ENCODE measurements at regions not wholly inside any gene's neighbourhood (a gene's known extent, or its start where the extent isn't known, plus 50 kb on each side); places are given as distances from the start of the nearest gene placed in this dataset.
A peak's percentile ranks its signal among the peaks of the same experiment; 100 is the strongest.

DNA sequence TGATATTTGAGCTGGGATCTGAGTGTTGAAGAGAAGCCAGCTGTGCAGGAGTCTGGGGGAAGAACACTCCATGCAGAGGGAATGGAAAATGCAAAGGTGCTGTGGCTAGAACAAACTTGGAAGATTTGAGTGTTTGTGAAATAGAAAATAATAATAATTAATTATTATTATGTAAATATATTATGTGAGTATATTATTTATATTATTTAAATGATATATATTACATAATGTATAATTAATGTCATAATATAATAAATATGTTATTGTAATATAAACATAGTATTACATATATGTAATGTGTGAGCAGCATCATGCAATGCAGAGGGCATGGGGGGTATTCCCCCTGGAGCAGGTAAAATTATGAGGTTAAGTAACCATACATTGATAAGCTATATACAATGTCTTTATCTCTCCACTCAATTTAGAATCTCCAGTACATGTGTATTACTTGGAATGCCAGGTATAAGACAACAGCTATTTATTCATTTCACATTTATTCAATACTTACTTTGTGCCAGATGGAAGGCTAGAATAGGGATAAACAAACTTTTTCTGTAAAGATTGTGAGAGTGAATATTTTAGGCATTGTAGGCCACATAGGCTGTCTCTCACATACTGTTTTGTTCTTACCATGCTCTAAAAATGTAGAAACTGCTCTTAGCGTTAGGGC, 218.6 kb downstream of the MTHFS start:
- no peak for DNase-seq
- TF ChIP-seq POLR2A (IDR thresholded peaks at IDR 0.05; ENCODE audit: low read length) (no peak), GATA1 (IDR thresholded peaks at IDR 0.05; ENCODE audit: low read depth, low read length) (no peak)

DNA sequence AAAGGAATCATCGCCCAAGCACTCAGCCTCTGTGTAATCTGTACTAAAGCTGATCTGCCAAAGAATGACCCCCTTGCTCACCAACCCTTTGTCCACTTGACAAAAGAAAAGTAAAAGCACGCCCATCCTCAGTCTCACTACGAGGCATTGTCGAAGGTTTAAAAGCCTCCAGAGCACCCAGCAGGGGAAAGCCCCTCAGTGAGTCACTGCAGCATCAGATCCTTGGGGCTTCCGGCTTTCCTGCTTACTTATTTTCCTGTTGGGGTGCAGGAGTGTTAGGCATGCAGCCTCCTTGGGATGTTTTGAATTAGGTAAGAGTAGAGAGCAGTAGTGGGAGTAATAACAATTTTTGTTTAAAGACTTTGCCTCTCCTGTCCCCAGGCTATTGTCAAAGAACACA, 216.1 kb downstream of the MTHFS start:
- DNase-seq: no peak
- TF ChIP-seq POLR2A (IDR thresholded peaks at IDR 0.05; ENCODE audit: low read length) (no peak), GATA1 (IDR thresholded peaks at IDR 0.05; ENCODE audit: low read depth, low read length) (no peak)

DNA sequence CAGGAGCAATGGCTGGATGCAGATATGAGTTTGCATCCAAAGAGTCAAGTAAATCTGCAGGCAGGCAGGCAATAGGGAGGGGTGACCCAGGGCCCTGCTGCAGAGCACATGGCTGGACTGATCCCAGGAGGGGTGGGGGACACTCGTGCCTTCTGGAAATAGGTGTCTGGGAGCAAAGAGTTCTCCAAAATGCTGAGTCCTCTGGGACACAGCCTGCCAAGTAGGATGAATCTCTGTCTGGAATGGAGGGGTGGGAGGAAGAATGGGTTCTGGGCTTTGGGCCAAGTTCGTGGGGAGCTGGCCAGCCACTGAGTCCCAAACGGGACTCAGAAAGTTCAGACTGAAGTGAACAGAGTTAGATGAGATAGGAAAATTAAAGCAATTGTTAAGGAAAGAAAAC, 214.5 kb downstream of the MTHFS start:
- TF ChIP-seq GATA1 (IDR thresholded peaks at IDR 0.05; ENCODE audit: low read depth, low read length): no peak
- no peak for TF ChIP-seq POLR2A (IDR thresholded peaks at IDR 0.05; ENCODE audit: low read length)
- no peak for DNase-seq

DNA sequence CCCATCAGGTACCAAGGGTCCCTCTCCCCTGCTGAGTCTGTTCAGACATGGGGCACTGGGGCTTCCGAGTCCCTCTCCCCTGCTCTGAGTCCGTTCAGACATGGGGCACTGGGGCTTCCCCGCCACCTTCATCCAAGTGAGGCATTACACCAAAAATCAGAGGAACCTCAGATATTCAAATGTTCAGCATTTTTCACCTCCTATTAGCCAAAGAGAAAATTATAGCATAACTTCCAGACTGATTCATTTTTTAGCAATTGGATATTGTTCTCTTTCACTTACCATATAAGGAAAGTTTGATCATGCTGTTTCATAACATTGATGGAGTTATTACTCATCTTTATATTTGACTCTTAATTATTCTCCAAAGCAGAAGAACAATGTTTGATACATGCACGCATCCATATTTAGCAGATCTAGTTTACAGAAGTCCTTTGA, 213.9 kb downstream of the MTHFS start:
- no peak for DNase-seq
- TF ChIP-seq POLR2A (IDR thresholded peaks at IDR 0.05; ENCODE audit: low read length): no peak
- TF ChIP-seq GATA1 (IDR thresholded peaks at IDR 0.05; ENCODE audit: low read depth, low read length): no peak

- no peak for TF ChIP-seq GATA1 (IDR thresholded peaks at IDR 0.05; ENCODE audit: low read depth, low read length)
- TF ChIP-seq POLR2A (IDR thresholded peaks at IDR 0.05; ENCODE audit: low read length): no peak
- DNase-seq: no peak
Measured at GRCh38 chr15:79689030-79689429, 207.8 kb downstream of the MTHFS start.

GRCh38 chr15:79700951-79701480, 195.8 kb downstream of the MTHFS start:
- no peak for DNase-seq
- TF ChIP-seq GATA1 (IDR thresholded peaks at IDR 0.05; ENCODE audit: low read depth, low read length): no peak
- no peak for TF ChIP-seq POLR2A (IDR thresholded peaks at IDR 0.05; ENCODE audit: low read length)

DNA sequence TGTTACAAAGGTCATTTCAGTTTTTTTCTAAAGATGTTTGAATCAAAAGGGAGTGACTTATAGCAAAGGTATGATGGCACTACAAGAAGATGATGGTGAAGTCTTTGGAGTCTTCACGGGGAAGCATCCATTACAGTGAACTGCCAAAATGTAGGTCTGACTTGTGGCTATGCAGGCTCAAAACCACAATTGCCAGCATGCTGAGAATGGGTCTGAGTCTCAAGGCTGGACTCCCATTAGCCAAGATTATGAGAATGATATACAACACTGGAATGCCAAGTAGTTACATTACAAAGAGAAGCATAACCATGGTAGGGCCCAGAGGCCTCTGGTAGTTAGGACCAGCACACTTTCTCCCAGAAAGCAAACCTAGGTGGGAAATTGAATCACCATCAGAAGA, 194.2 kb downstream of the MTHFS start:
- no peak for DNase-seq
- TF ChIP-seq GATA1 (IDR thresholded peaks at IDR 0.05; ENCODE audit: low read depth, low read length) (no peak), POLR2A (IDR thresholded peaks at IDR 0.05; ENCODE audit: low read length) (no peak)

DNA sequence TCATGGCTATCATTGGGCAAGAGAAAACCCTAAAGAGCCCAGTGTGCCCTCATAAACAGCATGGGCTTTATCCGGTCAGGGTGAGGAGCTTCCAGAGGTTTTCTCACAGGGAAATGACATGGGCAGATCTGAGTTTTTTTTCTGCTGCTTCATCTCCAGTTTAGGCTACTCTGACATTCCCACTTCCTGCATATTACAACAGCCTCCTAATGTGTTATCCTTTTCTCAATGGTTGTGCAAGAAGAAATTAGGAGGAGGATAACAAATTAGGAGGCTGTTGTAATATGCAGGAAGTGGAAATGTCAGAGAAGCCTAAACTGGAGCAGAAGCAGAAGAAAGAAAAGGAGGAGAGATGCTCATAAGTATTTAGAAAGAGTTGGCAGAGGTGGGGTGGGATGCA, 175.6 kb downstream of the MTHFS start:
- TF ChIP-seq POLR2A (IDR thresholded peaks at IDR 0.05; ENCODE audit: low read length) (no peak), GATA1 (IDR thresholded peaks at IDR 0.05; ENCODE audit: low read depth, low read length) (no peak)
- no peak for DNase-seq

DNA sequence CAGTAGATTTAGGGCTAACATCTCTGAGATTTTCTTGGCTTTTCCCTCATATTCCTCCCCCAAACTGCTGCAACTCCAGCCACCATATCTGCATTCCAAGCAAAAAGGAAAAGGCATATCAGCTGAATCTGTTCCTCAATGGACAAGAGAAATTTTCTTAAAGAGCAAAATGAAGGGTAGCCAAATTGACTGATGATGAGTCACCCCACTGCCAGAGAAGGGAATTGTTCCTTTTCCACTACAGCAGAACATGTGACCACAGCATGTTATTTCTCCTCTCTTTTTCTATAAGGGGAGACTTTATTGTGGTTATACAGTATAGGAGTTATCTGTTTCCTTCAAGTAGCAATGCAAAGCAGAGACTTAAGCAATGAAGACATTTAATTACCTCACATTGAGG, 172.5 kb downstream of the MTHFS start:
- no peak for DNase-seq
- TF ChIP-seq POLR2A (IDR thresholded peaks at IDR 0.05; ENCODE audit: low read length): no peak
- TF ChIP-seq GATA1 (IDR thresholded peaks at IDR 0.05; ENCODE audit: low read depth, low read length): no peak

GRCh38 chr15:79724804-79725203, 172.0 kb downstream of the MTHFS start:
- TF ChIP-seq POLR2A (IDR thresholded peaks at IDR 0.05; ENCODE audit: low read length) (no peak), GATA1 (IDR thresholded peaks at IDR 0.05; ENCODE audit: low read depth, low read length) (no peak)
- no peak for DNase-seq

DNA sequence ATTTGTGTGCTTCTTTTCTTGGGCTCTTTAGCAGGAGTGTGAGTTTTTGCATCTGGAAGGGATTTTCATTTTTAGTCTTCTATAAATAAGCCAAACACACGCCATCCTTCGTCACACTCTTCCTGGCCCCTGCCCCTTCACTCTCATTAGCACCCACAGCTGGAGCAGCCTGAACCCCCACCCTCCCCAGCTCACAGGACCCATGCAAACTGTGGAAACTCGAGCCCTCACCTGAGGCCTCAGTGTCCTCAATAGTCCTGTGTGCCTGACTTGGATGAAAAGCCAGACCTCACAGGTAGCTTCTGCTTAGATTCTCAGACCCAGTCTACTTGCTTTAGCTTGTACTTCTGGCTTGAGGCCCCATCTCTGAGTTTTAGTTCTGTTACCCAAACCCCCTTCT, 167.9 kb downstream of the MTHFS start:
- TF ChIP-seq GATA1 (IDR thresholded peaks at IDR 0.05; ENCODE audit: low read depth, low read length): no peak
- no peak for TF ChIP-seq POLR2A (IDR thresholded peaks at IDR 0.05; ENCODE audit: low read length)
- DNase-seq: no peak

GRCh38 chr15:79736435-79737000, 160.3 kb downstream of the MTHFS start:
- no peak for DNase-seq
- no peak for TF ChIP-seq GATA1 (IDR thresholded peaks at IDR 0.05; ENCODE audit: low read depth, low read length)
- no peak for TF ChIP-seq POLR2A (IDR thresholded peaks at IDR 0.05; ENCODE audit: low read length)

GRCh38 chr15:79738143-79738542, 158.7 kb downstream of the MTHFS start:
- no peak for TF ChIP-seq POLR2A (IDR thresholded peaks at IDR 0.05; ENCODE audit: low read length)
- TF ChIP-seq GATA1 (IDR thresholded peaks at IDR 0.05; ENCODE audit: low read depth, low read length): no peak
- no peak for DNase-seq

DNA sequence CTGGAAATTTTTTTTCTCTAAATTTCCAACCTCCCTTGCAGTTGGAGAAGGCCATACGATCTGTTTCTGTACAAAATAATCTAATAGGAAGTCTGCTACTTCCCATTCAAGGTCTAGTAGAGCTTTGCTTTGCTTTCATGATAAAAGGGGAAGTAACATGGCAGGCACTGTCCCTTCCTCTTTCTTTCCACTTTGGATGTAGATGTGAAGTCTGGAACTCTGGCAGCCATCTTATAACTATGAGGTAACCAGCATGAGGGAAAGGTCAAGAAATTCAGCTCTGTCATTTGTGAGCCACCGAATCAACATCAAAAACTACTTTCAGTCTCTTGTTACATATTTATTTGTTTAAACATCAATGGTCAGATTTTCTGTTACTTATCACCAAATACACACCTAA, 156.3 kb downstream of the MTHFS start:
- no peak for DNase-seq
- TF ChIP-seq GATA1 (IDR thresholded peaks at IDR 0.05; ENCODE audit: low read depth, low read length): no peak

DNA sequence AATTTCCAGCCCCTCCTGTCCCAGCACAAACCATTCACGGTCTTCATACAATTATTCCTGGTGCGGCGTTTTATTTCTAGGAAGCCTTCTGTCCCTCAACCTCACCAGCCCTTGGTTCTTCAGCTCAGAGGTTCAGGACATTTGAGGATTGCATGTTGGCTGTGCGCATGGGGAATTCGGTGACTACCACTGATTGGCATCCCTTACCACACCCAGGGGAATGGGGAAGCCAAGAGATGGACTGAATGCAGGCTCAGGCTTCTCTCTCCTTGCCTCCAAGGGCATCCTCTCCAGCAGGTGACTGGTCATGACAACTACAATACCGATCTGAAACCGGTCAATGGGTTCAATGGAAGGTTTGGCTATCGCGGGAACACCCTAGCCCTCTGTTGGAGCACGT, 153.8 kb downstream of the MTHFS start:
- no peak for TF ChIP-seq POLR2A (IDR thresholded peaks at IDR 0.05; ENCODE audit: low read length)
- TF ChIP-seq GATA1 (IDR thresholded peaks at IDR 0.05; ENCODE audit: low read depth, low read length): no peak
- no peak for DNase-seq

DNA sequence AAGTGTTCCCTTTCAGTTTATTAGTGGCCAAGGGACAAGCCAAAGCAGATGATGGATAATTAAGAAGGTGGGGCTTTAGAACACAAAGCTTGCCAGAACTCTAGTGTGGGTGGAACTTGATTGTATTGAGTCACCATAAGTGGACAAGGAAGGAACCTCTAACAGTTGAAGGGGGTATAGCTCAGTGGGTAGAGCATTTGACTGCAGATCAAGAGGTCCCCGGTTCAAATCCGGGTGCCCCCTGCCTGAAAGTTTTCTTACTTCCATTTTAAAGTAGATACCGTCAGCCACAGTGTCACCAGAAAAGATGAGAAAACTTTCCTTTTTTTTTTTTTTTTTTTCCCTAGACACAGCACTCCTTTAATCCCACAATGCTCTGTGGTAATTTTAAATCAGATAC, 152.3 kb downstream of the MTHFS start:
- peak; percentile 35 to 44 for DNase-seq
